MCF 10A (cell line): ENCODE measurements at regions not wholly inside any gene's neighbourhood (a gene's known extent, or its start where the extent isn't known, plus 50 kb on each side); places are given as distances from the start of the nearest gene placed in this dataset.
"Not testable (repeated sequence)": the region's sequence is repeated elsewhere in the genome, so short reads cannot be mapped to it uniquely, and the experiment has no call there.

ENCODE experiments used
- BruUV-seq: library from RNA; stranded (reverse); fragments of 400-500 nt; replicated peaks from 2 replicates; lab custom pipeline; 2021; lab: Mats Ljungman, UMichigan
- CTCF ChIA-PET: fragments of 300-600 bp; sonication (Branson Sonifier 250); formaldehyde crosslinking; extraction: SDS; loops from one replicate; lab custom pipeline; 2021; ENCODE audit warnings: antibody characterized with exemption, inconsistent platforms; lab: Yijun Ruan, JAX
- POLR2A ChIA-PET: fragments of 300-600, 350-650 bp; sonication (Branson Sonifier 250); formaldehyde crosslinking; extraction: SDS; loops from one replicate; lab custom pipeline; 2020; ENCODE audit warnings: antibody characterized with exemption, inconsistent platforms; lab: Yijun Ruan, JAX
- DNase-seq: peaks from one replicate; pipeline ENCODE4 v3.0.0-alpha.2; 2018; ENCODE audit not compliant: unreplicated experiment
- H3K27ac Mint-ChIP-seq: one replicate; pipeline ENCODE4 v1.8.0; 2022; ENCODE audit warnings: mild to moderate bottlenecking, low read depth, mixed read lengths; ENCODE audit not compliant: unreplicated experiment
- H3K27me3 Mint-ChIP-seq: one replicate; pipeline ENCODE4 v1.8.0; 2022; ENCODE audit warnings: mixed read lengths; ENCODE audit not compliant: insufficient read depth, unreplicated experiment
- H3K36me3 Mint-ChIP-seq: one replicate; pipeline ENCODE4 v1.8.0; 2022; ENCODE audit warnings: mild to moderate bottlenecking, moderate library complexity, mixed read lengths; ENCODE audit not compliant: insufficient read depth, unreplicated experiment
- H3K4me1 Mint-ChIP-seq: one replicate; pipeline ENCODE4 v1.8.0; 2022; ENCODE audit warnings: mixed read lengths; ENCODE audit not compliant: insufficient read depth, unreplicated experiment
- H3K4me3 Mint-ChIP-seq: one replicate; pipeline ENCODE4 v1.8.0; 2022; ENCODE audit warnings: mild to moderate bottlenecking, moderate library complexity, mixed read lengths; ENCODE audit not compliant: unreplicated experiment
- H3K9me3 Mint-ChIP-seq: one replicate; pipeline ENCODE4 v1.8.0; 2022; ENCODE audit warnings: mixed read lengths; ENCODE audit not compliant: unreplicated experiment
- intact Hi-C: fragments of 100-400 bp; cut with micrococcal nuclease; formaldehyde crosslinking; loops from 2 replicates; pipeline ENCODE4 v1.14.1; 2022
- TF ChIP-seq, protein P1 (sequence below): fragments of 200-600 bp; IDR thresholded peaks from one replicate; pipeline ENCODE4 v1.8.0; 2022; ENCODE audit warnings: antibody characterized with exemption, mild to moderate bottlenecking; ENCODE audit not compliant: unreplicated experiment

DNA sequence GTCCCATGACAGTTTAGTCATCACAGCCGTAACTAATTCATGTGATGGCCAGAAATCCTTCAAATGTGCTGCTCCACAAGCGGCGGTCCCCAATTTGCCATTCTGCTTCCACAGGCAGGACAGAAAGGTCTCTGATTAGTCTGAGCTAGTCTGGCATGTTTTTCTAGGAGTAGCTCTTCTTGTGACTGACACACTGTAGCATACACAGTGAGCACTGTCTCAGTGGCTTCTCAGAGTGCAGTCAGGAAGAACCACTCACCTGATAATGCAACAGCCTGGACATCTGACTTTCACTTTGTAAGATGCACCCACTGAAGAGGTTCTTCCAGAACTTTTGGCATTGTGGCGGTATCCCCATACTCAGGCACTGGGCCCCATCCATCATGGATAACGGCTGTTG lies 1266.2 kb downstream of the TMEM121 start:
- H3K27me3 Mint-ChIP-seq: peaks cover 38% of the 10 kb centered on the region
- ChIA-PET POLR2A (no interaction called here), CTCF (interaction anchor here (0.7 to 1.8 kb wide), 3 partner anchors 39 to 81 kb away, joined by 3 to 8 read pairs (median 3); no protein-coding TSS in a partner anchor)
- H3K36me3 Mint-ChIP-seq: no peaks in the 10 kb centered on the region
- H3K9me3 Mint-ChIP-seq: no peaks in the 10 kb centered on the region
- no TSS peak for BruUV-seq
- no peak overlapping the region for H3K27ac Mint-ChIP-seq
- H3K4me1 Mint-ChIP-seq: no peaks in the 10 kb centered on the region
- TF ChIP-seq, protein P1, sequence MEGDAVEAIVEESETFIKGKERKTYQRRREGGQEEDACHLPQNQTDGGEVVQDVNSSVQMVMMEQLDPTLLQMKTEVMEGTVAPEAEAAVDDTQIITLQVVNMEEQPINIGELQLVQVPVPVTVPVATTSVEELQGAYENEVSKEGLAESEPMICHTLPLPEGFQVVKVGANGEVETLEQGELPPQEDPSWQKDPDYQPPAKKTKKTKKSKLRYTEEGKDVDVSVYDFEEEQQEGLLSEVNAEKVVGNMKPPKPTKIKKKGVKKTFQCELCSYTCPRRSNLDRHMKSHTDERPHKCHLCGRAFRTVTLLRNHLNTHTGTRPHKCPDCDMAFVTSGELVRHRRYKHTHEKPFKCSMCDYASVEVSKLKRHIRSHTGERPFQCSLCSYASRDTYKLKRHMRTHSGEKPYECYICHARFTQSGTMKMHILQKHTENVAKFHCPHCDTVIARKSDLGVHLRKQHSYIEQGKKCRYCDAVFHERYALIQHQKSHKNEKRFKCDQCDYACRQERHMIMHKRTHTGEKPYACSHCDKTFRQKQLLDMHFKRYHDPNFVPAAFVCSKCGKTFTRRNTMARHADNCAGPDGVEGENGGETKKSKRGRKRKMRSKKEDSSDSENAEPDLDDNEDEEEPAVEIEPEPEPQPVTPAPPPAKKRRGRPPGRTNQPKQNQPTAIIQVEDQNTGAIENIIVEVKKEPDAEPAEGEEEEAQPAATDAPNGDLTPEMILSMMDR: no peak
- intact Hi-C loops: no loop called here
- no peak for DNase-seq
- H3K4me3 Mint-ChIP-seq: no peak overlapping the region

DNA sequence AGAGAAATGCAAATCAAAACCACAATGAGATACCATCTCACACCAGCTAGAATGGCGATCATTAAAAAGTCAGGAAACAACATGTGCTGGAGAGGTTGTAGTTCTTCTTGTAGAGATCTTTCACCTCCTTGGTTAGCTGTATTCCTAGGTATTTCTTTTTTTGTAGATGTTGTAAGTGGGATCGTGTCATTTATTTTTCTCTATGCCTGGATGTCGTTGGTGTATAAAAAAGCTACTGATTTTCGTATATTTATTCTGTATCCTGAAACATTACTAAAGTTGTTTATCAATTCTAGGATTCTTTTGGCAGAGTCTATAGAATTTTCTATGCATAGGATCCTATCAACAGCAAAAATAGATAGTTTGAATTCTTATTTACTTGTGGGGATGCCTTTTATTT lies 1271.8 kb downstream of the TMEM121 start:
- not testable (repeated sequence) for DNase-seq
- ChIA-PET POLR2A (interaction anchor here (0.7 to 1.2 kb wide), 2 partner anchors 10 to 230 kb away, joined by 3 read pairs; no protein-coding TSS in a partner anchor), CTCF (interaction anchor here (1.0 kb wide), 2 partner anchors 75 to 134 kb away, joined by 3 to 4 read pairs; no protein-coding TSS in a partner anchor)

DNA sequence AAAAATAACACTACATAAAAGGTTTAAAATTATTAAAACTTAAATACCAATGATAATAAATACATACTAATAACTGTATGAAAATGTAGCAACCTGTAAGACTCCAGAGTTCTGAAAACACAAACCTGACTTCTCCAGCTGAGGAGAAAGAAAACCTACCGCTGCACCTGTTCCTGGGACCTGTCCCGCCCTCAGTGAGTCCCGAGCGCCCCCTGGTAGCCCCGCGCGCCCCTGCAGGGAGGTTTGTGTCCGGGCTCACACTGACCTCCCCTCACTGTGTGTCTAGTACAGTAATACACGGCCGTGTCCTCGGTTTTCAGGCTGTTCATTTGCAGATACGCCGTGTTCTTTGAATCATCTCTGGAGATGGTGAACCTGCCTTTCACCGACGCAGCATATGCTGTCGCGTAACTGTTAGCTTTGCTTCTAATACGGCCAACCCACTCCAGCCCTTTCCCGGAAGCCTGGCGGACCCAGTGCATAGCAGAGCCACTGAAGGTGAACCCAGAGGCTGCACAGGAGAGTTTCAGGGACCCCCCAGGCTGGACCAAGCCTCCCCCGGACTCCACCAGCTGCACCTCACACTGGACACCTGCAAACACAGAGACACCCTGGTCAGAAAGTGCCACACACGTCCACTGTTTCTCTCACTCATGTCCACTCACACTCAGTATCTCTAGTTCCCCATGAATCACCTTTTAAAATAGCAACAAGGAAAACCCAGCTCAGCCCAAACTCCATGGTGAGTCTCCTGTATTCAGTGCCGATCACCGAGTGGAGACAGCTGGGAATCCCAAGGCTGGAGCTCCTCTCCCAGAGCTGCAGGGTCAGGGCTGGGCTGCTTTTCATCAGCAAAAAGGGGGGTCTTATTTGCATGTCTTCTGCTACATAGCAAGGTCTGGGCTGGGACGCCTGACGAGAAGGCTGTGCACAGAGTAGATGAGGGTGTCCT lies 1276.3 kb downstream of the TMEM121 start:
- intact Hi-C loops: no loop called here
- Mint-ChIP-seq H3K27ac (no peak overlapping the region), H3K4me3 (no peak overlapping the region), H3K9me3 (no peaks in the 10 kb centered on the region), H3K36me3 (no peaks in the 10 kb centered on the region), H3K27me3 (peaks cover 44% of the 10 kb centered on the region), H3K4me1 (no peaks in the 10 kb centered on the region)
- no TSS peak for BruUV-seq
- no peak for DNase-seq
- ChIA-PET POLR2A (interaction anchor here (0.6 kb wide), 1 partner anchor 9 kb away, joined by 3 read pairs; no protein-coding TSS in a partner anchor), CTCF (interaction anchor here (0.6 to 1.0 kb wide), 2 partner anchors 57 to 71 kb away, joined by 3 to 4 read pairs; no protein-coding TSS in a partner anchor)
- TF ChIP-seq, protein P1: no peak

More for the DNA sequence above, 1271.8 kb downstream of the TMEM121 start:
- intact Hi-C loops, H3K9me3 Mint-ChIP-seq, H3K27ac Mint-ChIP-seq, H3K4me3 Mint-ChIP-seq, BruUV-seq, H3K4me1 Mint-ChIP-seq, H3K36me3 Mint-ChIP-seq: not testable (repeated sequence)
- H3K27me3 Mint-ChIP-seq: peaks cover 45% of the 10 kb centered on the region

DNA sequence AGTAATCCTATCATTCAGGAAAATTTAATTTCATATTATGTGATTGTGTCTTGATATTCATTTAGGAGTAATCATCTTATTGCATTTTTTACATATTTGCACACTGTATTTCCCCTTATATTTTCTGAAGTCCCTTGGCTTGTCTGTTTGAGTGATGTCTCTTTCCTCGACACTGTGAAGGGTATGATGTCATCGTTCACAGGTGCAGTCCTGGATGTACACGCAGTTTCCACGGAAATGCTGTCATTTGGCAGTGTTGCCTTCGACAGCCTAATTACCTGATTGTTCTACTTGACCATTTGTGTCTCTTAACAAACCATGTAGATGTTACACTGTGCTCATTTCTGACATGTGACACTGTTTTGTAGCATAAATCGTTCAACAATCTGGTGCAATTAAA lies 1277.0 kb downstream of the TMEM121 start:
- BruUV-seq: no TSS peak
- no peaks in the 10 kb centered on the region for H3K9me3 Mint-ChIP-seq
- H3K4me3 Mint-ChIP-seq: no peak overlapping the region
- peaks cover 37% of the 10 kb centered on the region for H3K27me3 Mint-ChIP-seq
- POLR2A ChIA-PET: no interaction called here
- DNase-seq: no peak
- no peak overlapping the region for H3K27ac Mint-ChIP-seq
- TF ChIP-seq, protein P1: no peak
- intact Hi-C loops: no loop called here
- H3K4me1 Mint-ChIP-seq: no peaks in the 10 kb centered on the region
- CTCF ChIA-PET: interaction anchor here (0.6 kb wide), 1 partner anchor 64 kb away, joined by 3 read pairs; no protein-coding TSS in a partner anchor
- H3K36me3 Mint-ChIP-seq: no peaks in the 10 kb centered on the region
